ENCODE measurements at regions not wholly inside any gene's neighbourhood (a gene's known extent, or its start where the extent isn't known, plus 50 kb on each side); places are given as distances from the start of the nearest gene placed in this dataset.

DNA sequence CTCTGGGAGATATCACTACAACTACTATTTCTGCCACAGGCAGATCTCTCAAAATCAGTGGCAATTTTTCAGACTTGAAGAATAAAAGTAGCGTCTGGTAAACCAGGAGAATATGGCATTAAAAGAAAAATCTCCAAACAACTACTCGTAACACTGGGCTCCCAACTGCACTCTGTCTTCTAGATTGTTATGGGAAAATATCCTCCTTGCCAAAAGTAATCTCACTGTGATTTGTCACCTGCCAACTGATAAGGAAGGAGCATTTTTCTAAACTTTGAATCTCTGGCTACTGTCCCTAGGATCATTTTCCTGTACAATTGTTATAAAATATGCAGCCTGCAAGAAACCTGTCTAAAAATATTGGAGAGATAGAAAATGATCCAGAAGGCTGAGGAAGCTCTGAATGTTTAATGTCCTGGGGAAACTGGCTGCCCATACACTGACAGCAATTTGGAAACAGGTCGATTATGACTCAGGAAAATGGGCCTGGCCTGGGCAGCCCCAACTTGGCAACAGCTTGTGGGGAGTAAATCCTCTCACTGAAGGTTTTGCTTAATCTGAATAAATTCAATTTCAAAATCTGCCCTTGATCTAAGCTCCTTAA lies 90.5 kb upstream of the DBX1 start:
- no peak overlapping the region for H2AFZ ChIP-seq (ENCODE audit: low read length)
- no peaks in the 10 kb centered on the region for H3K4me1 ChIP-seq (ENCODE audit: control insufficient read depth, extremely low read depth, insufficient read depth, low read length)
- H3K4me3 ChIP-seq (replicated peaks in 1 of 4; ENCODE audit: control extremely low read depth in 1 of 4, insufficient read depth in 1 of 4, low read depth in 3 of 4, low read length in 4 of 4): no peak overlapping the region
- no peak for DNase-seq (ENCODE audit: low read depth in 2 of 2)
- no peaks in the 10 kb centered on the region for H3K79me2 ChIP-seq (ENCODE audit: control insufficient read depth, insufficient read depth, low read length)
- peaks cover 9% of the 10 kb centered on the region for H3K27me3 ChIP-seq (ENCODE audit: control insufficient read depth, insufficient read depth, low read length)
- no peaks in the 10 kb centered on the region for H4K20me1 ChIP-seq (ENCODE audit: control insufficient read depth, extremely low read depth, insufficient read depth, low read length)
- H3K27ac ChIP-seq (ENCODE audit: insufficient read depth, low read length): no peak overlapping the region
- no peaks in the 10 kb centered on the region for H3K9me3 ChIP-seq (ENCODE audit: control insufficient read depth, insufficient read depth, low read depth, low read length)
- no peak overlapping the region for H3K4me2 ChIP-seq (ENCODE audit: extremely low read depth, insufficient read depth, low read length)
- no peak overlapping the region for H3K9ac ChIP-seq (ENCODE audit: insufficient read depth, low read length)
- no peaks in the 10 kb centered on the region for H3K36me3 ChIP-seq (ENCODE audit: control insufficient read depth, insufficient read depth, low read length)
- TF ChIP-seq EZH2 (IDR thresholded peaks at IDR 0.05; ENCODE audit: low read length, missing control alignments) (no peak), CTCF (conservative IDR thresholded peaks at IDR 0.05 in 1 of 2, IDR thresholded peaks at IDR 0.05 in 1 of 2; ENCODE audit: low read depth in 1 of 2, low read length in 2 of 2) (no peak)

DNA sequence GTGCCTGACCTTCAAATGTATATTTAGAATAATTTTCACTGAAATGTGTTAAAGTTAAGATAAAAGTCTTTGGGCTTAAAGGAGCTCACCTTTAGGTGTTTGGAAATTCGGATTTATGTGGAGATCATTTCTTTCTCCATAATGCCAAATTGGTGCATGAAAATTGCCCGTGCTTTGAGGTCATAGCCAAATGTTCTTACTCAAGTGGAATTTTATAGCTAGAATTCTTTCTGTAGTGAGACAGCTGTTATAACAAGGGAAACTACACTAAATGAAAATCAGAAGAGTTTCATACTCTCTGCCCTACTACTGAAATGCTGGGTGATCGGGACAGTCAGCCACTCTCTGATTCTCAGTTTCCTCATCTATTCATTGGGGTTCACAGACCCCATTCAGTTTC lies 89.5 kb upstream of the DBX1 start:
- Histone ChIP-seq H3K27me3 (ENCODE audit: control insufficient read depth, insufficient read depth, low read length) (peaks cover 9% of the 10 kb centered on the region), H3K4me3 (replicated peaks in 1 of 4; ENCODE audit: control extremely low read depth in 1 of 4, insufficient read depth in 1 of 4, low read depth in 3 of 4, low read length in 4 of 4) (no peak overlapping the region), H2AFZ (ENCODE audit: low read length) (no peak overlapping the region), H3K27ac (ENCODE audit: insufficient read depth, low read length) (no peak overlapping the region), H3K9me3 (ENCODE audit: control insufficient read depth, insufficient read depth, low read depth, low read length) (no peaks in the 10 kb centered on the region), H3K36me3 (ENCODE audit: control insufficient read depth, insufficient read depth, low read length) (no peaks in the 10 kb centered on the region), H3K79me2 (ENCODE audit: control insufficient read depth, insufficient read depth, low read length) (no peaks in the 10 kb centered on the region), H3K4me1 (ENCODE audit: control insufficient read depth, extremely low read depth, insufficient read depth, low read length) (no peaks in the 10 kb centered on the region), H3K9ac (ENCODE audit: insufficient read depth, low read length) (no peak overlapping the region), H4K20me1 (ENCODE audit: control insufficient read depth, extremely low read depth, insufficient read depth, low read length) (no peaks in the 10 kb centered on the region), H3K4me2 (ENCODE audit: extremely low read depth, insufficient read depth, low read length) (no peak overlapping the region)
- no peak for DNase-seq (ENCODE audit: low read depth in 2 of 2)
- no peak for TF ChIP-seq EZH2 (IDR thresholded peaks at IDR 0.05; ENCODE audit: low read length, missing control alignments)
- no peak for TF ChIP-seq CTCF (conservative IDR thresholded peaks at IDR 0.05 in 1 of 2, IDR thresholded peaks at IDR 0.05 in 1 of 2; ENCODE audit: low read depth in 1 of 2, low read length in 2 of 2)

DNA sequence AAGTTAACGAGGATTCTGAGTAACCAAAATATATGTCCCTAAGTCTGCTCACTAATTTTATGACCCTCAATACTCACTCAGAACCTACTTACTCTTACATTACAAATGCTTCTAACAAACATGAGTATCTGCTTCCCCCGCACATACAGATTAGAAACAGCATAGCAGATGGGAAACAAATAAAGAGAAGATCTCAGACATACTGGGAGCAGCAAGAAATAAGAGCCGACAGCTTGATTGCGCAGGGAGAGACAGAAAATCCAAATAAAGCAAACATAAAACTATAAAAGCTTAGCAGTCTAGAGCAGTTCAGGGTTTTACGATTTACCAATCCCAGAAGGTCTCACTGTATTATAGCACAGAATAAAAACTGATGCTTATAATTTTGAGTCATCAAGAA lies 89.1 kb upstream of the DBX1 start:
- no peaks in the 10 kb centered on the region for H4K20me1 ChIP-seq (ENCODE audit: control insufficient read depth, extremely low read depth, insufficient read depth, low read length)
- no peak overlapping the region for H3K4me3 ChIP-seq (replicated peaks in 1 of 4; ENCODE audit: control extremely low read depth in 1 of 4, insufficient read depth in 1 of 4, low read depth in 3 of 4, low read length in 4 of 4)
- H3K9me3 ChIP-seq (ENCODE audit: control insufficient read depth, insufficient read depth, low read depth, low read length): no peaks in the 10 kb centered on the region
- H3K4me2 ChIP-seq (ENCODE audit: extremely low read depth, insufficient read depth, low read length): no peak overlapping the region
- peaks cover 9% of the 10 kb centered on the region for H3K27me3 ChIP-seq (ENCODE audit: control insufficient read depth, insufficient read depth, low read length)
- no peaks in the 10 kb centered on the region for H3K36me3 ChIP-seq (ENCODE audit: control insufficient read depth, insufficient read depth, low read length)
- no peaks in the 10 kb centered on the region for H3K79me2 ChIP-seq (ENCODE audit: control insufficient read depth, insufficient read depth, low read length)
- no peak for TF ChIP-seq EZH2 (IDR thresholded peaks at IDR 0.05; ENCODE audit: low read length, missing control alignments)
- no peak for TF ChIP-seq CTCF (conservative IDR thresholded peaks at IDR 0.05 in 1 of 2, IDR thresholded peaks at IDR 0.05 in 1 of 2; ENCODE audit: low read depth in 1 of 2, low read length in 2 of 2)
- H3K9ac ChIP-seq (ENCODE audit: insufficient read depth, low read length): no peak overlapping the region
- no peak for DNase-seq (ENCODE audit: low read depth in 2 of 2)
- no peak overlapping the region for H3K27ac ChIP-seq (ENCODE audit: insufficient read depth, low read length)
- H2AFZ ChIP-seq (ENCODE audit: low read length): no peak overlapping the region
- H3K4me1 ChIP-seq (ENCODE audit: control insufficient read depth, extremely low read depth, insufficient read depth, low read length): no peaks in the 10 kb centered on the region

Measured in fibroblast of lung (primary cell).